RWPE1 (cell line): ENCODE measurements at regions not wholly inside any gene's neighbourhood (a gene's known extent, or its start where the extent isn't known, plus 50 kb on each side); places are given as distances from the start of the nearest gene placed in this dataset.
"Not testable (repeated sequence)": the region's sequence is repeated elsewhere in the genome, so short reads cannot be mapped to it uniquely, and the experiment has no call there.

ENCODE experiments used
- CTCF ChIA-PET: fragments of 350-600 bp; sonication (Branson Sonifier 250); formaldehyde crosslinking; extraction: SDS; loops from one replicate; lab custom pipeline; 2021; lab: Yijun Ruan, JAX
- POLR2A ChIA-PET: fragments of 400-600 bp; formaldehyde crosslinking; extraction: SDS; loops from one replicate; lab custom pipeline; 2020; ENCODE audit warnings: antibody characterized with exemption; ENCODE audit not compliant: low non-redundant PET; lab: Yijun Ruan, JAX
- DNase-seq: peaks from one replicate; pipeline ENCODE4 v3.0.0; 2012; ENCODE audit warnings: low spot score
- H3K27ac ChIP-seq: fragments of 450-650 bp; 2 replicates; pipeline ENCODE4 v1.5.1; 2017
- CTCF ChIP-seq: fragments of 450-650 bp; conservative IDR thresholded peaks from 2 replicates; pipeline ENCODE4 v1.5.1; 2017; ENCODE audit warnings: low read depth, mild to moderate bottlenecking

DNA sequence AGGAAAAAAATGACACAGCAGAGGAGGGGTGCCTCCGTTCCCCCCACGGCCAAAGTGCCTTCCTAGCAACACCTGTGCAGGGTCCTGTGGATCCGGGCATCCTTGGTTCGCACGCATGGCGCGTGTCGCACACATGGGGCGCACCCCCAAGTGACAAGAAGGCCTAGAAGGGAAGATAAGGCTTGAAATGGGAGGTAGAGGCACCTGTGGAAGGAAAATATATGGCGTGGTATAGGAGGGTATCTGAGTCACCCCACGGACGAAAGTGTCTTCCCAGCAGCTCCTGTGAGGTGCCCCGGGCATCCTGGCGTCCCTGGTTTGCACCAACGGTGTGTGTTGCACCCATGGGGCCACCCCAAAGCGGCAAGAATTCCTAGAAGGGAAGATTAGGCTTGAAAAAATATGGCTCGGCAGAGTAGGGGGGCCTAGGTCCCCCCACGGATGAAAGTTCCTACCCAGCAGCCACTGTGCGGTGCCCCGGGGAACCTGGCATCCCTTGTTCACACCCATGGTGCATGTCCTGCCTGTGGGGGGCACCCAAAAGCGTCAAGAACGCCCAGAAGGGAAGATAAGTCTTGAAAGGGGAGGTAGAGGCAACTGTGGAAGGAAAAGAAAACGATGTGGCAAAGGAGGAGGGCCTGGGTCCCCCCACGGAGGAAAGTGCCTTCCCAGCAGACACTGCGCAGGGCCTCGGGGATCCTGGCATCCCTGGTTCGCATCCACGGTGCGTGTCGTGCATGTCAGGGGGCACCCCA is 280.0 kb downstream of the ALG10 start:
- ChIA-PET CTCF (no interaction called here), POLR2A (no interaction called here)
- no peak for DNase-seq
- TF ChIP-seq CTCF, result no peak
- no peak overlapping the region for H3K27ac ChIP-seq

DNA sequence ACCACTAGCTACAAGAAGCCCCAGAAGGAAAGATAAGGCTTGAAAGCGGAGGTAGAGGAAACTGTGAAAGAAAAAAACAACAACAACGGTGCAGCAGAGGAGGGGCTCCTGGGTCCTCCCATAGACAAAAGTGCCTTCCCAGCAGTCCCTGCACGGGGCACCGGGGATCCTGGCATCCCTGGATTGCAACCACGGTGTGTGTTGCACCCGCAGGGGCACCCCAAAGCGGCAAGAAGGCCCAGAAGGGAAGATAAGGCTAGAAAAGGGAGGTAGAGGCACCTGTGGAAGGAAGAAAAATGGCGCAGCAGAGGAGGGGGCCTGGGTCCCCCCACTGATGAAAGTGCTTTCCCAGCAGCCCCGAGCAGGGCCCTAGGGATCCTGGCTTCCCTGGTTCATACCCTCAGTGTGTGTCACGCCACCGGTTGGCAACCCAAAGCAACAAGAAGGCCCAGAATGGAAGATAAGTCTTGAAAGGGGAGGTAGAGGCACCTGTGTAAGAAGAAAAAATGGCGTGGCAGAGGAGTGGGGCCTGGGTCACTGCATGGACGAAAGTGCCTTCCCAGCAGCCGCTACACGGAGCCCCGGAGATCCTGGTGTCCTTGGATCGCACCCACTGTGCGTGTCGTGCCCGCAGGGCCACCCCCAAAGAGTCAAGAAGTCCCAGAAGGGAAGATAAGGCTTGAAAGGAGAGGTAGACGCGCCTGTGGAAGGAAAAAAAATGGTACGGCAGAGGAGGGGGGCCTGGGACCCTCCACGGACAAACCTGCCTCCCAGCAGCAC is 281.0 kb downstream of the ALG10 start:
- POLR2A ChIA-PET, result no interaction called here
- TF ChIP-seq CTCF, result no peak
- CTCF ChIA-PET, result no interaction called here
- no peak for DNase-seq
- no peak overlapping the region for H3K27ac ChIP-seq

- DNase-seq, result no peak
- CTCF ChIA-PET, result no interaction called here
- H3K27ac ChIP-seq, result no peak overlapping the region
- TF ChIP-seq CTCF, result no peak
- POLR2A ChIA-PET, result no interaction called here
Observed at GRCh38 chr12:34304001-34304400, 281.7 kb downstream of the ALG10 start.

DNA sequence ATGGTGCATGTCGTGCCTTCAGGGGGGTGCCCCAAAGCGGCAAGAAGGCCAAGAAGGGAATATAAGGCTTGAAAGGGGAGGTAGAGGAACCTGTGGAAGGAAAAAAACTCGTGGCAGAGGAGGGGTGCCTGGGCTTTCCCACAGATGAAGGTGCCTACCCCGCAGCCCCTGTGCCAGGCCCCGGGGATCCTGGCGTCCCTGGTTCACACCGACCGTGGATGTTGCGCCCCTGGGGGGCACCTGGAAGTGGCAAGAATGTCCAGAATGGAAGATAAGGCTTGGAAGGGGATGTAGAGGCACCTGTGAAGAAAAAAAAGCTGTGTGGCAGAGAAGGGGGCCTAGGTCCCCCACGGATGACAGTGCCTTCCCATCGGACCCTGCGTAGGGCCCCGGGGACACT is 282.2 kb downstream of the ALG10 start:
- no peak for DNase-seq
- ChIA-PET CTCF (no interaction called here), POLR2A (no interaction called here)
- TF ChIP-seq CTCF, result no peak
- H3K27ac ChIP-seq, result no peak overlapping the region

DNA sequence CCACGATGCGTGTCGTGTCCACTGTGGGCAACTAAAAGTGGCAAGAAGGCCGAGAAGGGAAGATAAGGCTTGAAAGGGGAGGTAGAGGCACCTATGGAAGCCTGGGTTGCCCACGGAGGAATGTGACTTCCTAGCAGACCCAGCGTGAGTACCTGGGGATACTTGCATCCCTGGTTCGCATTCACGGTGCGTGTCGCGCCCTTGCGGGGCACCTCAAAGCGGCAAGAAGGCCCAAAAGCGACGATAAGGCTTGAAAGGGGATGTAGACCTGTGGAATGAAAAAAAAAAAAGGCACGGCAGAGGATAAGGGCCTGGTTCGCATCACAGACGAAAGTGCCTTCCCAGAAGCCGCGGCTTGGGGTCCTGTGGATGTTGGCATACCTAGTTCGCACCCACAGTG is 282.9 kb downstream of the ALG10 start:
- POLR2A ChIA-PET, result no interaction called here
- H3K27ac ChIP-seq, result no peak overlapping the region
- no peak for TF ChIP-seq CTCF
- DNase-seq, result no peak
- CTCF ChIA-PET, result no interaction called here

- TF ChIP-seq CTCF, result no peak
- ChIA-PET POLR2A (no interaction called here), CTCF (no interaction called here)
- DNase-seq, result no peak
- no peak overlapping the region for H3K27ac ChIP-seq
Observed at GRCh38 chr12:34306133-34306830, 284.0 kb downstream of the ALG10 start.

DNA sequence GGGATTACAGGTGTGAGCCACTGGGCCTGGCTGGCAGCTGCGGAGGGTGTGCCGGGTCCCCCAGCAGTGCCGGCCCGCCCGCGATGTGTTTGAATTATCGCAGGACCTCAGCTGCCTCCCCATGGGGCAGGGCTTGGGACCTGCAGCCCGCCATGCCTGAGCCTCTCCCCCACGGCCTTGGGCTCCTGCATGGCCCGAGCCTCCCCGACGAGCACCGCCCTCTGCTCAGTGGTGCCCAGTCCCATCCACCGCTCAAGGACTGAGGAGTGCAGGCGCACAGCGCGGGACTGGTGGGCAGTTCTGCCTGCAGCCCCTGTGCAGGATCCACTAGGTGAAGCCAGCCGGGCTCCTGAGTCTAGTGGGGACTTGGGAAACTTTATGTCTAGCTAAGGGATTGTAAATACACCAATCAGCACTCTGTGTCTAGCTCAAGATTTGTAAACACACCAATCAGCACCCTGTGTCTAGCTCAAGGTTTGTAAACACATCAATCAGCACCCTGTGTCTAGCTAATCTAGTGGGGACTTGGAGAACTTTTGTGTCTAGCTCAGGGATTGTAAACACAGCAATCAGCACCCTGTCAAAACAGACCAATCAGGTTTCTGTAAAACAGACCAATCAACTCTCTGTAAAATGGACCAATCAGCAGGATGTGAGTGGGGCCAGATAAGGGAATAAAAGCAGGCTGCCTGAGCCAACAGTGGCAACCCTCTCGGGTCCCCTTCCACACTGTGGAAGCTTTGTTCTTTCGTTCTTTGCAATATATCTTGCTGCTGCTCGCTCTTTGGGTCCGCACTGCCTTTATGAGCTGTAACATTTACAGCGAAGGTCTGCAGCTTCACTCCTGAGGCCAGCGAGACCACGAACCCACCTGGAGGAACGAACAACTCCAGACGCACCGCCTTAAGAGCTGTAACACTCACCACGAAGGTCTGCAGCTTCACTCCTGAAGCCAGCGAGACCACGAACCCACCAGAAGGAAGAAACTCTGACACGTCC is 287.8 kb downstream of the ALG10 start:
- H3K27ac ChIP-seq, CTCF ChIA-PET, POLR2A ChIA-PET, DNase-seq: not testable (repeated sequence)
